HG03565 (cell line): ENCODE measurements at regions not wholly inside any gene's neighbourhood (a gene's known extent, or its start where the extent isn't known, plus 50 kb on each side); places are given as distances from the start of the nearest gene placed in this dataset.
"Not testable (repeated sequence)": the region's sequence is repeated elsewhere in the genome, so short reads cannot be mapped to it uniquely, and the experiment has no call there.

ENCODE experiments used
- ATAC-seq: cut with Tn5 transposase; IDR thresholded peaks from one replicate; pipeline ENCODE4 v1.9.1; 2021; ENCODE audit warnings: mild to moderate bottlenecking, moderate library complexity; ENCODE audit not compliant: unreplicated experiment

- no peak for ATAC-seq
Measured at GRCh38 chr3:118245312-118245711, 789.3 kb downstream of the IGSF11 start.

GRCh38 chr3:118258850-118259249 lies 775.8 kb downstream of the IGSF11 start:
- ATAC-seq: not testable (repeated sequence)

GRCh38 chr3:118262800-118263402 lies 771.7 kb downstream of the IGSF11 start:
- no peak for ATAC-seq

GRCh38 chr3:118267588-118267987 lies 767.1 kb downstream of the IGSF11 start:
- ATAC-seq: no peak

- no peak for ATAC-seq
Measured at GRCh38 chr3:118269537-118270125, 765.0 kb downstream of the IGSF11 start.

GRCh38 chr3:118272991-118273390 lies 761.7 kb downstream of the IGSF11 start:
- ATAC-seq: no peak

GRCh38 chr3:118277814-118278213 lies 756.8 kb downstream of the IGSF11 start:
- ATAC-seq: no peak

GRCh38 chr3:118292841-118293240 lies 741.8 kb downstream of the IGSF11 start:
- ATAC-seq: no peak

GRCh38 chr3:118298133-118298532 lies 736.5 kb downstream of the IGSF11 start:
- no peak for ATAC-seq

GRCh38 chr3:118304557-118304956 lies 730.1 kb downstream of the IGSF11 start:
- no peak for ATAC-seq

GRCh38 chr3:118332699-118333098 lies 701.9 kb downstream of the IGSF11 start:
- no peak for ATAC-seq

- no peak for ATAC-seq
Measured at GRCh38 chr3:118337649-118338048, 697.0 kb downstream of the IGSF11 start.

GRCh38 chr3:118347396-118348168 lies 687.1 kb downstream of the IGSF11 start:
- no peak for ATAC-seq

- no peak for ATAC-seq
Measured at GRCh38 chr3:118348169-118348557, 686.5 kb downstream of the IGSF11 start.

- ATAC-seq: no peak
Measured at GRCh38 chr3:118354556-118354955, 680.1 kb downstream of the IGSF11 start.

- no peak for ATAC-seq
Measured at GRCh38 chr3:118369892-118370491, 664.7 kb downstream of the IGSF11 start.

GRCh38 chr3:118380576-118380975 lies 654.1 kb downstream of the IGSF11 start:
- ATAC-seq: no peak

GRCh38 chr3:118396491-118396890 lies 638.2 kb downstream of the IGSF11 start:
- ATAC-seq: no peak

- no peak for ATAC-seq
Measured at GRCh38 chr3:118400086-118400485, 634.6 kb downstream of the IGSF11 start.

- no peak for ATAC-seq
Measured at GRCh38 chr3:118400886-118401285, 633.8 kb downstream of the IGSF11 start.

GRCh38 chr3:118401887-118402286 lies 632.8 kb downstream of the IGSF11 start:
- ATAC-seq: no peak

- ATAC-seq: no peak
Measured at GRCh38 chr3:118402971-118403370, 631.7 kb downstream of the IGSF11 start.
